Left ventricle myocardium inferior (tissue), 1 donor: ENCODE measurements at regions not wholly inside any gene's neighbourhood (a gene's known extent, or its start where the extent isn't known, plus 50 kb on each side); places are given as distances from the start of the nearest gene placed in this dataset.
"Not testable (repeated sequence)": the region's sequence is repeated elsewhere in the genome, so short reads cannot be mapped to it uniquely, and the experiment has no call there.

ENCODE experiments used
- DNase-seq: peaks from one replicate; pipeline ENCODE4 v3.0.0-alpha.2; 2020
- H3K27ac ChIP-seq: fragments of 200-600 bp; replicated peaks from 2 replicates; pipeline ENCODE4 v1.8.0; 2021
- H3K27me3 ChIP-seq: fragments of 200-600 bp; 2 replicates; pipeline ENCODE4 v1.8.0; 2021; ENCODE audit warnings: low read depth
- H3K36me3 ChIP-seq: fragments of 200-600 bp; 2 replicates; pipeline ENCODE4 v1.8.0; 2021
- H3K4me1 ChIP-seq: fragments of 200-600 bp; 2 replicates; pipeline ENCODE4 v1.8.0; 2021
- H3K4me3 ChIP-seq: fragments of 200-600 bp; 2 replicates; pipeline ENCODE4 v1.8.0; 2021; ENCODE audit warnings: mild to moderate bottlenecking, moderate library complexity
- H3K9me3 ChIP-seq: fragments of 200-600 bp; replicated peaks from 2 replicates; pipeline ENCODE4 v1.8.0; 2021
- CTCF ChIP-seq: fragments of 200-600 bp; IDR thresholded peaks from 2 replicates; pipeline ENCODE4 v1.8.0; 2021; ENCODE audit warnings: antibody characterized with exemption, mild to moderate bottlenecking, borderline replicate concordance
- intact Hi-C: fragments of 100-400 bp; cut with micrococcal nuclease; formaldehyde crosslinking; loops from one replicate; pipeline ENCODE4 v1.11.0; 2022
- donor health status: DM: no; HTN: yes; CAD: no; lungs with severe emphysema.

DNA sequence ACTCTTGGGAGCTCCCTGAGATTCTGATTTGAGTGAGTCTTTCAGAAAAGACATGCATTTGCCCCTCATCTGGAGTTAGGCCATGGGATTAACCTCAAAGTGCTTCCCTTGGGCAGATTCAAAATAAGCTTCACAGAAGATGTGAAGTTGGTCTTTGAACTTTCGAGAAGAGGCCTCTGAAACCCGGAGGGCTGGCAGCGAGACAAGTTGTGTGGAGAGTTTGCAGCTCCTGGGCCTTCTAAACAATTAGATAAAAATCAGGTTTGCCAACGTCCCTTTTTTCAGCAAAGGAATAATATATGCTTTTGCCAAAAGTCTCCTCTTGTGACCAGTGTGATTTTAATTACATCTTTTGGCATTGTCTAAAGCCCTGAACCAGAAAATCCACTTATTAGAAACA, 489.7 kb downstream of the SOX11 start:
- Histone ChIP-seq H3K4me1 (peaks cover 10% of the 10 kb centered on the region), H3K9me3 (no peaks in the 10 kb centered on the region), H3K27me3 (no peaks in the 10 kb centered on the region), H3K27ac (peak overlapping the region; percentile 46), H3K4me3 (no peak overlapping the region), H3K36me3 (no peaks in the 10 kb centered on the region)
- DNase-seq: no peak
- intact Hi-C loops: no loop called here
- TF ChIP-seq CTCF: no peak

- H3K4me1 ChIP-seq: peaks cover 14% of the 10 kb centered on the region
- H3K9me3 ChIP-seq: no peaks in the 10 kb centered on the region
- H3K27me3 ChIP-seq: no peaks in the 10 kb centered on the region
- no peak overlapping the region for H3K27ac ChIP-seq
- TF ChIP-seq CTCF: no peak
- H3K36me3 ChIP-seq: no peaks in the 10 kb centered on the region
- intact Hi-C loops: no loop called here
- H3K4me3 ChIP-seq: no peak overlapping the region
- DNase-seq: no peak
These were observed 491.0 kb downstream of the SOX11 start for GRCh38 chr2:6183226-6183625.

DNA sequence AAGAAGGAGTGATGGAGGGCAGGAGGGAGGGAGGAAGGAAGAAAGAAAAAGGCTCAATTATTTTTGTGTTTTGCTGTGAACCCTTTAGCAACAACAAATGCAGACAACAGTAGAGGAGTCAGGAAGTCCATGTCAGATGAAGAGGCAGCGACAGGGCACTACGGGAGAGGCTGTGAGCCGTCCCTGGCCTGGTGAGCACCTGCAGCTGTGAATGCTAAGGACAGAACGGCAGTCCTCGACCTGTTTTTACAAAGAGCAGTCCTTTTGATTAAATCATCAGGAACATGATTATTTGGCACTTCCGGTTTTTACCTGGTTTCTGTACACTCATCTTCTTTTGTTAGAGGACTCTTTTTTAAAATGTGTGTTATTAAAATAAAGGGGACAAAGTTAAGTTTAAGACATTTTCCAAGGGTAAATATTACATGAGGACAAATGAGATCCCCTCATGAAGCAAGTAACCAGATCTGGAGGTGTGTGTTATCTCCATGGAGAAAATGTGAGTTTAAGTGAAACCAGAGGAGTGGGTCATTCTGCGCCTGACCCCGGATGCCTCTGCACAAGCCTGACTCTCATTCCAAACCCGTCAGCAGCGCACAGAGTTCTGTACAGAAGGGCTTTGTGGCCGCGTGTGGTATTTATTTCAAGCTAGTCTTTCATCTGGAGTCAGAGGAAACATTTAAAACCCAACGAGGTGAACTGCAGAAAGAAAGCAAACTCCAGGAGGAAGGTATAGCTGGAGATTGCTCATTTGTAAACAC, 492.5 kb downstream of the SOX11 start:
- intact Hi-C loops: no loop called here
- H3K27ac ChIP-seq: no peak overlapping the region
- H3K27me3 ChIP-seq: no peaks in the 10 kb centered on the region
- H3K36me3 ChIP-seq: no peaks in the 10 kb centered on the region
- no peak for DNase-seq
- H3K4me1 ChIP-seq: peaks cover 14% of the 10 kb centered on the region
- H3K4me3 ChIP-seq: no peak overlapping the region
- no peak for TF ChIP-seq CTCF
- no peaks in the 10 kb centered on the region for H3K9me3 ChIP-seq

DNA sequence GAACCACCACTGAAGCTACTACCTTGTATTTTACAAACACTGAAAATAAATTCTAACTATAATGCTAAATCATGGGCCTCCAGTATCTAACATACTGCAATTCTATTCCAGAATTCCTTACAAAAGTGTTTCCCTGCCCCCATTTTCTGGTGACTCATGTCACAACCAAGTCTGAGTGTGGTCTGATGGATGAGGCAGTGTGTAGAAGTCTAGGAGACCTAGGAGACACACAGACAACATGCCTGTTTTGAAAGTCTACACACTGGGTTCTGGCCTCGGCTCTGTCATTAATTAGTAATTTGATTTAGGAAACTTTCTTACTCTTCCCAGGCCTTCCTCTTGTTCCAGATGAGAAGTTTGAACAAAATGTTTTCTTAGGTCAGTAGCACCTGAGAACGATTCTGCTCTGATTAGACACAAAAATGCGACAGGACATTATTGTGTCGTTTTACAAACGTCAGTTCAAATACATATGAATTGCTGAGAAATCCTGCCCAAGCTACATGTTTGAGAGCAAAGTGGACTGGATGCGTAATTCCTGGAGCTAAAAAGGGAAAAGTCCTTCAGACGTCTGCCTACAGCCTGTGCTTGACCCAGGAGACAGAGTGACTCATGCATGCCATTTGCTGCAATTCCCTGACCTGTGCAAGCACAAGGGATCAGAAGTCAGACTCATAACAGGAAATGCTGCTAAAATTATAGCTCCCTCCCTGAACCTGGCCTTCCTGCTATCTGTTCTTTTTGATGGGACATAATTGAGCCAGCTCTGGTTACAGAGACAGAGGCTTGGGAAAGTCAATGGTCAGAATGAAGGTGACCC, 494.4 kb downstream of the SOX11 start:
- TF ChIP-seq CTCF: no peak
- Histone ChIP-seq H3K27me3 (no peaks in the 10 kb centered on the region), H3K4me3 (no peak overlapping the region), H3K36me3 (no peaks in the 10 kb centered on the region), H3K4me1 (peaks cover 14% of the 10 kb centered on the region), H3K9me3 (no peaks in the 10 kb centered on the region), H3K27ac (peak overlapping the region; percentile 63)
- intact Hi-C loops: no loop called here
- DNase-seq: peak; percentile 17

GRCh38 chr2:6196449-6196848, 504.3 kb downstream of the SOX11 start:
- no peaks in the 10 kb centered on the region for H3K27me3 ChIP-seq

DNA sequence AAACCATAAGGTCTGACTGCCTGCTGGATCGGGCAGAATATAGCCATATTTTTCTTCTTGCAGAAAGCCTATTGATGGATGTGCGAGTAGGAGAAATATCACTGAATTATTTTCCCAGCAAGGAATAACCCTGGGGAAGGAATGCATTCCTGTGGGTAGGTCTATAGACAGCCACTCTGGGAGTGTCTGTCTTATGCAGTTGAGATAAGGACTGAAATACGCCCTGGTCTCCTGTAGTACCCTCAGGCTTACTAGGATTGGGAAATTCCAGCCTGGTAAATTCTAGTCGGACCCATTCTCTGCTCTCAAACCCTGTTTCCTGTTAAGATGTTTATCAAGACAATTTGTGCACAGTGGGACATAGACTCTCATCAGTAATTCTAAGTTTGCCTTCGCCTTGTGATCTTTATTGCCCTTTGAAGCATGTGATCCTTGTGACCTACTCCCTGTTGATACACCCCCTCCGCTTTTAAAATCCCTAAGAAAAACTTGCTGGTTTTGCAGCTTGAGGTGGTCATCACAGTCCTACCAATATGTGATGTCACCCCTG, 506.3 kb downstream of the SOX11 start:
- intact Hi-C loops, H3K27ac ChIP-seq, H3K4me1 ChIP-seq, H3K36me3 ChIP-seq, H3K4me3 ChIP-seq, DNase-seq, H3K27me3 ChIP-seq: not testable (repeated sequence)
- peaks cover 31% of the 10 kb centered on the region for H3K9me3 ChIP-seq

More at GRCh38 chr2:6196449-6196848, 504.3 kb downstream of the SOX11 start:
- DNase-seq: no peak
- peaks cover 31% of the 10 kb centered on the region for H3K9me3 ChIP-seq
- no peaks in the 10 kb centered on the region for H3K4me1 ChIP-seq
- H3K27ac ChIP-seq: no peak overlapping the region
- intact Hi-C loops: no loop called here
- H3K4me3 ChIP-seq: no peak overlapping the region
- no peak for TF ChIP-seq CTCF
- no peaks in the 10 kb centered on the region for H3K36me3 ChIP-seq
